ENCODE measurements at regions not wholly inside any gene's neighbourhood (a gene's known extent, or its start where the extent isn't known, plus 50 kb on each side); places are given as distances from the start of the nearest gene placed in this dataset.

GRCh38 chr5:175166026-175166425 lies 278.0 kb downstream of the DRD1 start:
- Histone ChIP-seq H3K27me3 (ENCODE audit: control insufficient read depth in 2 of 2, insufficient read depth in 2 of 2, low read length in 2 of 2) (no peaks in the 10 kb centered on the region), H3K4me3 (ENCODE audit: low read length in 2 of 2) (no peak overlapping the region), H3K4me1 (ENCODE audit: control insufficient read depth in 2 of 2, insufficient read depth in 2 of 2, low read length in 2 of 2) (no peaks in the 10 kb centered on the region)

GRCh38 chr5:175163586-175164275 lies 280.3 kb downstream of the DRD1 start:
- Histone ChIP-seq H3K36me3 (ENCODE audit: control insufficient read depth in 2 of 2, insufficient read depth in 2 of 2, low read length in 2 of 2) (no peaks in the 10 kb centered on the region), H3K4me3 (ENCODE audit: low read length in 2 of 2) (no peak overlapping the region)

More at GRCh38 chr5:175166026-175166425, 278.0 kb downstream of the DRD1 start:
- no peaks in the 10 kb centered on the region for H3K36me3 ChIP-seq (ENCODE audit: control insufficient read depth in 2 of 2, insufficient read depth in 2 of 2, low read length in 2 of 2)
- no peaks in the 10 kb centered on the region for H3K9me3 ChIP-seq (ENCODE audit: control insufficient read depth in 2 of 2, low read length in 2 of 2)
- no peak overlapping the region for H3K27ac ChIP-seq (ENCODE audit: low read depth in 2 of 2, low read length in 2 of 2)
- H3K9ac ChIP-seq (ENCODE audit: low read depth in 1 of 2, low read length in 2 of 2) = no peak overlapping the region

GRCh38 chr5:175162036-175162435 lies 281.9 kb downstream of the DRD1 start:
- Histone ChIP-seq H3K9me3 (ENCODE audit: control insufficient read depth in 2 of 2, low read length in 2 of 2) (no peaks in the 10 kb centered on the region), H3K4me3 (ENCODE audit: low read length in 2 of 2) (no peak overlapping the region), H3K36me3 (ENCODE audit: control insufficient read depth in 2 of 2, insufficient read depth in 2 of 2, low read length in 2 of 2) (no peaks in the 10 kb centered on the region), H3K4me1 (ENCODE audit: control insufficient read depth in 2 of 2, insufficient read depth in 2 of 2, low read length in 2 of 2) (no peaks in the 10 kb centered on the region), H3K27ac (ENCODE audit: low read depth in 2 of 2, low read length in 2 of 2) (no peak overlapping the region), H3K27me3 (ENCODE audit: control insufficient read depth in 2 of 2, insufficient read depth in 2 of 2, low read length in 2 of 2) (no peaks in the 10 kb centered on the region), H3K9ac (ENCODE audit: low read depth in 1 of 2, low read length in 2 of 2) (no peak overlapping the region)

More at GRCh38 chr5:175163586-175164275, 280.3 kb downstream of the DRD1 start:
- Histone ChIP-seq H3K27me3 (ENCODE audit: control insufficient read depth in 2 of 2, insufficient read depth in 2 of 2, low read length in 2 of 2) (no peaks in the 10 kb centered on the region), H3K27ac (ENCODE audit: low read depth in 2 of 2, low read length in 2 of 2) (no peak overlapping the region), H3K4me1 (ENCODE audit: control insufficient read depth in 2 of 2, insufficient read depth in 2 of 2, low read length in 2 of 2) (no peaks in the 10 kb centered on the region), H3K9me3 (ENCODE audit: control insufficient read depth in 2 of 2, low read length in 2 of 2) (no peaks in the 10 kb centered on the region), H3K9ac (ENCODE audit: low read depth in 1 of 2, low read length in 2 of 2) (no peak overlapping the region)

GRCh38 chr5:175159956-175160355 lies 284.0 kb downstream of the DRD1 start:
- Histone ChIP-seq H3K27ac (ENCODE audit: low read depth in 2 of 2, low read length in 2 of 2) (no peak overlapping the region), H3K9ac (ENCODE audit: low read depth in 1 of 2, low read length in 2 of 2) (no peak overlapping the region), H3K27me3 (ENCODE audit: control insufficient read depth in 2 of 2, insufficient read depth in 2 of 2, low read length in 2 of 2) (no peaks in the 10 kb centered on the region), H3K9me3 (ENCODE audit: control insufficient read depth in 2 of 2, low read length in 2 of 2) (no peaks in the 10 kb centered on the region), H3K4me3 (ENCODE audit: low read length in 2 of 2) (no peak overlapping the region), H3K4me1 (ENCODE audit: control insufficient read depth in 2 of 2, insufficient read depth in 2 of 2, low read length in 2 of 2) (no peaks in the 10 kb centered on the region), H3K36me3 (ENCODE audit: control insufficient read depth in 2 of 2, insufficient read depth in 2 of 2, low read length in 2 of 2) (no peaks in the 10 kb centered on the region)

GRCh38 chr5:175148636-175149172 lies 295.3 kb downstream of the DRD1 start:
- Histone ChIP-seq H3K4me3 (ENCODE audit: low read length in 2 of 2) (no peak overlapping the region), H3K4me1 (ENCODE audit: control insufficient read depth in 2 of 2, insufficient read depth in 2 of 2, low read length in 2 of 2) (no peaks in the 10 kb centered on the region), H3K27me3 (ENCODE audit: control insufficient read depth in 2 of 2, insufficient read depth in 2 of 2, low read length in 2 of 2) (no peaks in the 10 kb centered on the region), H3K27ac (ENCODE audit: low read depth in 2 of 2, low read length in 2 of 2) (no peak overlapping the region), H3K9me3 (ENCODE audit: control insufficient read depth in 2 of 2, low read length in 2 of 2) (no peaks in the 10 kb centered on the region), H3K9ac (ENCODE audit: low read depth in 1 of 2, low read length in 2 of 2) (no peak overlapping the region), H3K36me3 (ENCODE audit: control insufficient read depth in 2 of 2, insufficient read depth in 2 of 2, low read length in 2 of 2) (no peaks in the 10 kb centered on the region)

GRCh38 chr5:175146733-175147132 lies 297.2 kb downstream of the DRD1 start:
- Histone ChIP-seq H3K36me3 (ENCODE audit: control insufficient read depth in 2 of 2, insufficient read depth in 2 of 2, low read length in 2 of 2) (no peaks in the 10 kb centered on the region), H3K9me3 (ENCODE audit: control insufficient read depth in 2 of 2, low read length in 2 of 2) (no peaks in the 10 kb centered on the region)

GRCh38 chr5:175141421-175141820 lies 302.6 kb downstream of the DRD1 start:
- Histone ChIP-seq H3K27ac (ENCODE audit: low read depth in 2 of 2, low read length in 2 of 2) (no peak overlapping the region), H3K4me1 (ENCODE audit: control insufficient read depth in 2 of 2, insufficient read depth in 2 of 2, low read length in 2 of 2) (no peaks in the 10 kb centered on the region), H3K9ac (ENCODE audit: low read depth in 1 of 2, low read length in 2 of 2) (no peak overlapping the region), H3K4me3 (ENCODE audit: low read length in 2 of 2) (no peak overlapping the region), H3K27me3 (ENCODE audit: control insufficient read depth in 2 of 2, insufficient read depth in 2 of 2, low read length in 2 of 2) (no peaks in the 10 kb centered on the region), H3K9me3 (ENCODE audit: control insufficient read depth in 2 of 2, low read length in 2 of 2) (peaks cover 0 to 2% of the 10 kb centered on the region in 2 donors), H3K36me3 (ENCODE audit: control insufficient read depth in 2 of 2, insufficient read depth in 2 of 2, low read length in 2 of 2) (no peaks in the 10 kb centered on the region)

More at GRCh38 chr5:175146733-175147132, 297.2 kb downstream of the DRD1 start:
- Histone ChIP-seq H3K4me3 (ENCODE audit: low read length in 2 of 2) (no peak overlapping the region), H3K4me1 (ENCODE audit: control insufficient read depth in 2 of 2, insufficient read depth in 2 of 2, low read length in 2 of 2) (no peaks in the 10 kb centered on the region), H3K27ac (ENCODE audit: low read depth in 2 of 2, low read length in 2 of 2) (no peak overlapping the region), H3K27me3 (ENCODE audit: control insufficient read depth in 2 of 2, insufficient read depth in 2 of 2, low read length in 2 of 2) (no peaks in the 10 kb centered on the region), H3K9ac (ENCODE audit: low read depth in 1 of 2, low read length in 2 of 2) (no peak overlapping the region)

- Histone ChIP-seq H3K27ac (ENCODE audit: low read depth in 2 of 2, low read length in 2 of 2) (no peak overlapping the region), H3K27me3 (ENCODE audit: control insufficient read depth in 2 of 2, insufficient read depth in 2 of 2, low read length in 2 of 2) (no peaks in the 10 kb centered on the region), H3K36me3 (ENCODE audit: control insufficient read depth in 2 of 2, insufficient read depth in 2 of 2, low read length in 2 of 2) (no peaks in the 10 kb centered on the region)
Observed at GRCh38 chr5:175133185-175133584, 310.8 kb downstream of the DRD1 start.

GRCh38 chr5:175131432-175131831 lies 312.6 kb downstream of the DRD1 start:
- Histone ChIP-seq H3K27me3 (ENCODE audit: control insufficient read depth in 2 of 2, insufficient read depth in 2 of 2, low read length in 2 of 2) (no peaks in the 10 kb centered on the region), H3K9me3 (ENCODE audit: control insufficient read depth in 2 of 2, low read length in 2 of 2) (no peaks in the 10 kb centered on the region), H3K27ac (ENCODE audit: low read depth in 2 of 2, low read length in 2 of 2) (no peak overlapping the region), H3K4me1 (ENCODE audit: control insufficient read depth in 2 of 2, insufficient read depth in 2 of 2, low read length in 2 of 2) (no peaks in the 10 kb centered on the region), H3K36me3 (ENCODE audit: control insufficient read depth in 2 of 2, insufficient read depth in 2 of 2, low read length in 2 of 2) (no peaks in the 10 kb centered on the region), H3K9ac (ENCODE audit: low read depth in 1 of 2, low read length in 2 of 2) (no peak overlapping the region), H3K4me3 (ENCODE audit: low read length in 2 of 2) (no peak overlapping the region)

More at GRCh38 chr5:175133185-175133584, 310.8 kb downstream of the DRD1 start:
- H3K9me3 ChIP-seq (ENCODE audit: control insufficient read depth in 2 of 2, low read length in 2 of 2) = no peaks in the 10 kb centered on the region
- H3K9ac ChIP-seq (ENCODE audit: low read depth in 1 of 2, low read length in 2 of 2) = no peak overlapping the region
- no peak overlapping the region for H3K4me3 ChIP-seq (ENCODE audit: low read length in 2 of 2)
- H3K4me1 ChIP-seq (ENCODE audit: control insufficient read depth in 2 of 2, insufficient read depth in 2 of 2, low read length in 2 of 2) = no peaks in the 10 kb centered on the region

- no peaks in the 10 kb centered on the region for H3K4me1 ChIP-seq (ENCODE audit: control insufficient read depth in 2 of 2, insufficient read depth in 2 of 2, low read length in 2 of 2)
- H3K27me3 ChIP-seq (ENCODE audit: control insufficient read depth in 2 of 2, insufficient read depth in 2 of 2, low read length in 2 of 2) = no peaks in the 10 kb centered on the region
- H3K36me3 ChIP-seq (ENCODE audit: control insufficient read depth in 2 of 2, insufficient read depth in 2 of 2, low read length in 2 of 2) = no peaks in the 10 kb centered on the region
- no peak overlapping the region for H3K27ac ChIP-seq (ENCODE audit: low read depth in 2 of 2, low read length in 2 of 2)
- no peak overlapping the region for H3K9ac ChIP-seq (ENCODE audit: low read depth in 1 of 2, low read length in 2 of 2)
- H3K4me3 ChIP-seq (ENCODE audit: low read length in 2 of 2) = no peak overlapping the region
- no peaks in the 10 kb centered on the region for H3K9me3 ChIP-seq (ENCODE audit: control insufficient read depth in 2 of 2, low read length in 2 of 2)
Observed at GRCh38 chr5:175129619-175130018, 314.4 kb downstream of the DRD1 start.
